HFFc6 (cell line): ENCODE measurements at regions not wholly inside any gene's neighbourhood (a gene's known extent, or its start where the extent isn't known, plus 50 kb on each side); places are given as distances from the start of the nearest gene placed in this dataset.

Experiments
- DNase-seq: peaks from one replicate; pipeline ENCODE4 v3.0.0-alpha.2; 2018
- H3K27ac Mint-ChIP-seq: 2 replicates; pipeline ENCODE4 v1.8.0; 2020; ENCODE audit warnings: mild to moderate bottlenecking, mixed read lengths
- H3K27me3 Mint-ChIP-seq: 2 replicates; pipeline ENCODE4 v1.8.0; 2021; ENCODE audit warnings: mild to moderate bottlenecking, moderate library complexity, mixed read lengths; ENCODE audit not compliant: insufficient read depth
- H3K36me3 Mint-ChIP-seq: 2 replicates; pipeline ENCODE4 v1.8.0; 2021; ENCODE audit warnings: low read depth, mixed read lengths
- H3K4me1 Mint-ChIP-seq: 2 replicates; pipeline ENCODE4 v1.8.0; 2020; ENCODE audit warnings: low read depth, mixed read lengths
- H3K4me3 Mint-ChIP-seq: 2 replicates; pipeline ENCODE4 v1.8.0; 2020; ENCODE audit warnings: mild to moderate bottlenecking, moderate library complexity, mixed read lengths
- H3K9me3 Mint-ChIP-seq: 2 replicates; pipeline ENCODE4 v1.8.0; 2020; ENCODE audit warnings: mild to moderate bottlenecking, mixed read lengths
- CTCF ChIP-seq: fragments of 200-600 bp; sonication (generic); IDR thresholded peaks from 2 replicates; pipeline ENCODE4 v1.5.0; 2021; ENCODE audit warnings: antibody characterized with exemption, mild to moderate bottlenecking

DNA sequence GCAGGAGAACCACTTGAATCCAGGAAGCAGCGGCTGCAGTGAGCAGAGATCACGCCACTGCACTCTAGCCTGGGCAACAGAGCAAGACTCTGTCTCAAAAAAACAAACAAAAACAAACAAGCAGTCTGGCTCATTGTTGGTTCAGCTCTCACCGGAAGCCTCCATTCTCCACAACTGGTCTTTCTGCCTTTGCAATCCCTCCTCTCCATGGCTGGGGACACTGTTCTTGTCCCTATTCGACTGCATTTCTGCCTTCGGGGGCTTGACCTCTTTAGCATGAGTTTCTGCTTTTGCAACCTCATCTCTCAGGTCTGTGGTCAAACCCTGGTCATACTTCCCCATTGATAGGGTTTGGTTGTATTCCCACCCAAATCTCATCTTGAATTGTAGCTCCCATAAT, 216.3 kb upstream of the NR5A2 start:
- no peak overlapping the region for H3K27ac Mint-ChIP-seq
- peaks cover 2% of the 10 kb centered on the region for H3K27me3 Mint-ChIP-seq
- H3K4me1 Mint-ChIP-seq: peaks cover 23% of the 10 kb centered on the region
- no peak for DNase-seq
- H3K36me3 Mint-ChIP-seq: no peaks in the 10 kb centered on the region
- no peak for TF ChIP-seq CTCF
- H3K4me3 Mint-ChIP-seq: no peak overlapping the region
- no peaks in the 10 kb centered on the region for H3K9me3 Mint-ChIP-seq

- TF ChIP-seq CTCF: no peak
- Mint-ChIP-seq H3K4me3 (no peak overlapping the region), H3K36me3 (no peaks in the 10 kb centered on the region), H3K27ac (no peak overlapping the region), H3K9me3 (no peaks in the 10 kb centered on the region), H3K4me1 (peaks cover 12% of the 10 kb centered on the region), H3K27me3 (peaks cover 2% of the 10 kb centered on the region)
- DNase-seq: no peak
These were observed 214.3 kb upstream of the NR5A2 start for GRCh38 chr1:199813198-199813597.

DNA sequence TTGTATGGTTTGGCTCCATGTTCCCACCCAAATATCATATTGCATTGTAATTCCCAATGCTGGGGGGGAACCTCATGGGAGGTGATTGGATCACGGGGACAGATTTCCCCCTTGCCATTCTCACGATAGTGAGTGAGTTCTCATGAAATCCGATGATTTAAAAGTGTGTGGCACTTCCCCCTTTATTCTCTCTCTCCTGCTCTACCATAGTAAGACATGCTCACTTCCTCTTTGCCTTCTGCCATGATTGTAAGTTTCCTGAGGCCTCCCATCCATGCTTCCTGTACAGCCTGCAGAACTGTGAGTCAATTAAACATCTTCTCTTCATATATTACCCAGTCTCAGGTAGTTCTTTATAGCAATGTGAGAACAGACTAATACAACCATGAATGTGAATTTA, 211.6 kb upstream of the NR5A2 start:
- no peak for DNase-seq
- peaks cover 2% of the 10 kb centered on the region; the same call in 1 of the 2 replicates for H3K4me1 Mint-ChIP-seq
- no peaks in the 10 kb centered on the region; the same call in 1 of the 2 replicates for H3K27me3 Mint-ChIP-seq
- no peaks in the 10 kb centered on the region for H3K9me3 Mint-ChIP-seq
- no peak overlapping the region for H3K27ac Mint-ChIP-seq
- no peak overlapping the region for H3K4me3 Mint-ChIP-seq
- no peaks in the 10 kb centered on the region for H3K36me3 Mint-ChIP-seq
- TF ChIP-seq CTCF: no peak

DNA sequence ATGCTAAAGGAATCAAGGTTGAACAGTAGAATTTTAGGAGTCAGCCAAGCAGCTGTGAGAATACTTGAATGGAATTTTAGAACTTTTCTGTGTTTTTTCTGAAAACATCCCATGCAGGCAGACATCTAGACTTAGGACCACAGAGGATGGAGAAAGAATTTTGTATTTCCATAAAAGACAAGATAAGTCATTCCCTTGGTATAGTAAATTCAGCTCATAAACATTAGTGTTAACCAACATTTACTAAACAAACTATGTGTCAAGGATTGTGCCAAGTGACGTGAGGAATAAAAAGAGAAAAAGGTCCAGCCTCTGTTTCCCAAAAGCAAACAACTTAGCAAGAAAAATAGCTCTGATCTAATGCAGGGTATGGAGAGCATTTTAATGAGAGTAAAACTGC, 210.2 kb upstream of the NR5A2 start:
- no peak for DNase-seq
- Mint-ChIP-seq H3K27ac (no peak overlapping the region), H3K9me3 (no peaks in the 10 kb centered on the region), H3K4me1 (peaks cover 8% of the 10 kb centered on the region; the same call in 1 of the 2 replicates), H3K36me3 (no peaks in the 10 kb centered on the region), H3K27me3 (no peaks in the 10 kb centered on the region; the same call in 1 of the 2 replicates), H3K4me3 (no peak overlapping the region)
- no peak for TF ChIP-seq CTCF

DNA sequence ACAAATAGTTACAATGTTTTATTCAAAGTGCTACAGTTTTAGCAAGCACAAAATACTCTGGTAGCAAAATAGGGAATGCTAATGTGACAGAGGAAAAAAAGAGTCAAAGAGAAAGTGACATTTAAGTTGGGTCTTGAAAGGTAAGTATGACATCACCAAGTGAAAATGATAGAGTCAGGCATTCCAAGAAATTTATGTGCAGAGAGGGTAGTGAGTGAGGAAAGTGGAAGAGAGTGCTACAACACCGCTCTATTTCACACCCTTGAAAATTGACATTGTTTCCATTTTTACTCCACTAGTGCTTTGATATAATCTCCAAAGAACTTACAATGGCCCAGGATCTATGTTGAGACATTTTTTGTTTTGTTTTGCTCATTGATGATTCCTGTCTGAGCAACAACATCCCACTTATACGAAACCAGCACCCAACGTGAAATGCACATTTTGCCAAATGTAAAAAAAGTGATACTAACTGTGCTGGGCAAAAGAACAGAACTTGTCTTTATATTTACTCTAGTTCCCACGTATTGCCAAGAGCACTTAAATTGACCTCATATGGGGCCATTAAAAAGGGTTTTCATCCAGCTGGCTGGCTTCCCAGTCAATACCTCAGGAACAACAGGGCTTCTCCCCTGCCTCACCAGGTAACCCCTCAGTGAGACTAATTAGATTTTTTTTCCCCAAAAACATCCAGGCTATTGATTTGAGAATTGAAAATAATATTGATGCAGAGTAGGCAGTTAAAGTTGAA, 206.3 kb upstream of the NR5A2 start:
- Mint-ChIP-seq H3K4me3 (no peak overlapping the region), H3K36me3 (no peaks in the 10 kb centered on the region), H3K27ac (no peak overlapping the region), H3K4me1 (peaks cover 14% of the 10 kb centered on the region; the same call in 1 of the 2 replicates), H3K9me3 (no peaks in the 10 kb centered on the region), H3K27me3 (no peaks in the 10 kb centered on the region; the same call in 1 of the 2 replicates)
- no peak for DNase-seq
- TF ChIP-seq CTCF: no peak
